Cardiac septum (tissue), 1 donor: ENCODE measurements at regions not wholly inside any gene's neighbourhood (a gene's known extent, or its start where the extent isn't known, plus 50 kb on each side); places are given as distances from the start of the nearest gene placed in this dataset.
A peak's percentile ranks its signal among the peaks of the same experiment; 100 is the strongest.
"Not testable (repeated sequence)": the region's sequence is repeated elsewhere in the genome, so short reads cannot be mapped to it uniquely, and the experiment has no call there.

ENCODE experiments used
- DNase-seq: peaks from one replicate; pipeline ENCODE4 v3.0.0-alpha.2; 2020; ENCODE audit warnings: low spot score
- intact Hi-C: fragments of 100-400 bp; cut with DNase I; formaldehyde crosslinking; loops from one replicate; pipeline ENCODE4 v1.14.0; 2022
- donor health status: DM: no; HTN: no; CAD: no.

GRCh38 chr14:28301179-28301578 lies 465.4 kb upstream of the FOXG1 start:
- peak; percentile 68 for DNase-seq
- intact Hi-C loops = no loop called here

- intact Hi-C loops = no loop called here
- no peak for DNase-seq
Measured at GRCh38 chr14:28303248-28303647, 463.3 kb upstream of the FOXG1 start.

GRCh38 chr14:28305938-28306337 lies 460.6 kb upstream of the FOXG1 start:
- DNase-seq = no peak
- intact Hi-C loops = no loop called here

- no peak for DNase-seq
- intact Hi-C loops = no loop called here
Measured at GRCh38 chr14:28307506-28307905, 459.1 kb upstream of the FOXG1 start.

- intact Hi-C loops = no loop called here
- DNase-seq = no peak
Measured at GRCh38 chr14:28308734-28309133, 457.9 kb upstream of the FOXG1 start.

GRCh38 chr14:28317890-28318675 lies 448.5 kb upstream of the FOXG1 start:
- intact Hi-C loops, DNase-seq: not testable (repeated sequence)

- intact Hi-C loops = no loop called here
- no peak for DNase-seq
Measured at GRCh38 chr14:28321475-28322244, 444.9 kb upstream of the FOXG1 start.

GRCh38 chr14:28323366-28323765 lies 443.2 kb upstream of the FOXG1 start:
- intact Hi-C loops = no loop called here
- DNase-seq = no peak

GRCh38 chr14:28323951-28324741 lies 442.4 kb upstream of the FOXG1 start:
- DNase-seq = no peak
- intact Hi-C loops = no loop called here

- intact Hi-C loops = no loop called here
- DNase-seq = no peak
Measured at GRCh38 chr14:28340816-28341215, 425.8 kb upstream of the FOXG1 start.

GRCh38 chr14:28344381-28344780 lies 422.2 kb upstream of the FOXG1 start:
- DNase-seq = no peak
- intact Hi-C loops = no loop called here

GRCh38 chr14:28348797-28349196 lies 417.8 kb upstream of the FOXG1 start:
- no peak for DNase-seq
- intact Hi-C loops = no loop called here

- intact Hi-C loops = no loop called here
- DNase-seq = no peak
Measured at GRCh38 chr14:28356819-28357218, 409.8 kb upstream of the FOXG1 start.

GRCh38 chr14:28361486-28361885 lies 405.1 kb upstream of the FOXG1 start:
- intact Hi-C loops = no loop called here
- DNase-seq = no peak

- DNase-seq = no peak
- intact Hi-C loops = no loop called here
Measured at GRCh38 chr14:28365510-28365909, 401.1 kb upstream of the FOXG1 start.

- no peak for DNase-seq
- intact Hi-C loops = no loop called here
Measured at GRCh38 chr14:28373721-28374120, 392.9 kb upstream of the FOXG1 start.

- intact Hi-C loops = no loop called here
- DNase-seq = no peak
Measured at GRCh38 chr14:28375295-28375694, 391.3 kb upstream of the FOXG1 start.

- no peak for DNase-seq
- intact Hi-C loops = no loop called here
Measured at GRCh38 chr14:28381656-28382055, 384.9 kb upstream of the FOXG1 start.

GRCh38 chr14:28382444-28383190 lies 384.0 kb upstream of the FOXG1 start:
- DNase-seq = no peak
- intact Hi-C loops = no loop called here

- intact Hi-C loops = no loop called here
- no peak for DNase-seq
Measured at GRCh38 chr14:28398506-28398905, 368.1 kb upstream of the FOXG1 start.
